GM12878 (cell line): ENCODE measurements at regions not wholly inside any gene's neighbourhood (a gene's known extent, or its start where the extent isn't known, plus 50 kb on each side); places are given as distances from the start of the nearest gene placed in this dataset.
"Not testable (repeated sequence)": the region's sequence is repeated elsewhere in the genome, so short reads cannot be mapped to it uniquely, and the experiment has no call there.

Source experiments
- ATAC-seq: fragments of 200-7000 bp; cut with Tn5 transposase; 3 replicates; pipeline ENCODE4 v1.9.1; 2020; ENCODE audit warnings: mild to moderate bottlenecking, moderate library complexity
- BruUV-seq: library from RNA; stranded (reverse); fragments of 400-500 nt; replicated peaks from 2 replicates; lab custom pipeline; 2021; lab: Mats Ljungman, UMichigan
- CTCF ChIA-PET: fragments of 300-600 bp; sonication (Branson Sonifier 250); formaldehyde crosslinking; extraction: SDS; loops from one replicate; lab custom pipeline; 2021; ENCODE audit warnings: inconsistent platforms; lab: Yijun Ruan, JAX
- POLR2A ChIA-PET: fragments of 350-600 bp; formaldehyde crosslinking; extraction: SDS; loops from one replicate; lab custom pipeline; 2021; ENCODE audit warnings: inconsistent platforms; lab: Charles Lee
- RAD21 ChIA-PET: fragments of 300-600 bp; sonication (Branson Sonifier 250); formaldehyde crosslinking; loops from one replicate; lab custom pipeline; 2023; ENCODE audit warnings: antibody characterized with exemption; ENCODE audit not compliant: unreplicated experiment; lab: Charles Lee
- SMC1A ChIA-PET: fragments of 300-600 bp; sonication (Branson Sonifier 250); formaldehyde crosslinking; loops from one replicate; lab custom pipeline; 2023; ENCODE audit not compliant: unreplicated experiment, uncharacterized antibody; lab: Charles Lee
- DNase-seq: peaks from one replicate; pipeline ENCODE4 v3.0.0-alpha.2; 2011; ENCODE audit warnings: low read depth, low spot score
- FAIRE-seq: peaks from 3 replicates; lab custom pipeline; 2011; peaks lifted over from hg19 to GRCh38; lab: Jason Lieb, UNC
- H2AFZ ChIP-seq: 2 replicates; pipeline ENCODE4 v1.6.0; 2011; ENCODE audit warnings: low read depth, low read length, control low read depth; ENCODE audit not compliant: control insufficient read depth
- H3K27ac ChIP-seq: 2 replicates; pipeline ENCODE4 v1.5.1; 2011; ENCODE audit warnings: control low read depth; ENCODE audit not compliant: control insufficient read depth, insufficient read depth
- H3K27me3 ChIP-seq, 2 experiments: replicated peaks in 1 of 2; 2 replicates each; pipeline versions ENCODE4 v1.6.0 to v1.6.1; 2011; ENCODE audit warnings: low read length in 1 of 2; ENCODE audit not compliant: control insufficient read depth in 2 of 2, insufficient read depth in 2 of 2
- H3K36me3 ChIP-seq, 2 experiments: 2 replicates each; pipeline ENCODE4 v1.5.1; 2011; ENCODE audit warnings: low read length in 1 of 2; ENCODE audit not compliant: control insufficient read depth in 2 of 2, insufficient read depth in 2 of 2
- H3K4me1 ChIP-seq: 2 replicates; pipeline ENCODE4 v1.6.1; 2011; ENCODE audit warnings: mild to moderate bottlenecking, low read length, moderate library complexity, mixed read lengths; ENCODE audit not compliant: control insufficient read depth, insufficient read depth
- H3K4me2 ChIP-seq: 2 replicates; pipeline ENCODE4 v1.6.0; 2011; ENCODE audit warnings: control low read depth; ENCODE audit not compliant: control insufficient read depth, insufficient read depth
- H3K4me3 ChIP-seq: fragments of 200-600 bp; sonication (generic); 2 replicates; pipeline ENCODE4 v1.5.1; 2016
- H3K79me2 ChIP-seq: 2 replicates; pipeline ENCODE4 v1.6.0; 2011; ENCODE audit warnings: low read length; ENCODE audit not compliant: control insufficient read depth, insufficient read depth
- H3K9ac ChIP-seq: 2 replicates; pipeline ENCODE4 v1.8.0; 2011; ENCODE audit warnings: low read length, control low read depth, mixed read lengths; ENCODE audit not compliant: control insufficient read depth, insufficient read depth
- H3K9me3 ChIP-seq: replicated peaks from 3 replicates; pipeline ENCODE4 v1.5.1; 2011; ENCODE audit warnings: mild to moderate bottlenecking, low read length; ENCODE audit not compliant: control insufficient read depth, insufficient read depth
- H4K20me1 ChIP-seq: 2 replicates; pipeline ENCODE4 v1.6.0; 2011; ENCODE audit not compliant: control insufficient read depth, insufficient read depth
- NR2F1 ChIP-seq: fragments of 450-650 bp; conservative IDR thresholded peaks from 2 replicates; pipeline ENCODE4 v1.6.1; 2017; ENCODE audit warnings: mild to moderate bottlenecking
- WGBS: methylation state at CpG from one replicate; pipeline ENCODE4 v1.1.6; 2016; ENCODE audit warnings: low lambda C conversion rate; ENCODE audit not compliant: insufficient replicate concordance, insufficient coverage; ENCODE audit errors: missing lambda C conversion rate; 5-methylcytosine and 5-hydroxymethylcytosine counted together
- in situ Hi-C: fragments of 300-500 bp; cut with MboI; formaldehyde crosslinking; loops from 9 replicates; pipeline ENCODE4 v1.14.3; 2018; ENCODE audit warnings: mixed read lengths
- intact Hi-C: fragments of 100-400 bp; cut with micrococcal nuclease; formaldehyde crosslinking; loops from one replicate; pipeline ENCODE4 v1.14.2; 2022; ENCODE audit not compliant: unreplicated experiment
- TF ChIP-seq, protein P1 (sequence below): fragments of 450-650 bp; IDR thresholded peaks from 2 replicates; pipeline ENCODE4 v1.6.1; 2016; ENCODE audit warnings: mild to moderate bottlenecking, moderate library complexity, borderline replicate concordance
- TF ChIP-seq, protein P2 (sequence below): fragments of 150-350 bp; IDR thresholded peaks from 2 replicates; pipeline ENCODE4 v1.6.1; 2014; ENCODE audit warnings: mild to moderate bottlenecking, low read depth, low read length

DNA sequence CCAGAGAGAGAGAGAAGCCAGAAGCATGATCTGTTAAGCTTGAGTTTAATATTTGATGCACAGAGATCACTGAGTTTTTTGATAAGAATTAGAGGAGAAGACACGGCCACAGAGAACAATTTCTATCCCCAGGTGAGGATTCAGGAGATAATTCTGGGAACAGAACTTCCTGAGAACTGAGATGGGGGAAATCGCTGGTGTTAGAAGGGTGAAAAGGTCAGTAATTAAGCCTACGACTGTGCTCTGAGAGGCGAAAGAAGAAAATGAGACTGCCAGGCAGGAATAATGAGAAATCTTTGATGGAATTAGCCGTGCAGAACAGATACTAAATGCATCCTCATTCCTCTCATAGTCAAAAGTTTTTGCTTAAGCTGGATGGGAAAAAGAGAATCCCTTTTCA, 61.9 kb upstream of the EEF2KMT start:
- TSS peak; percentile 96 for BruUV-seq
- ChIA-PET POLR2A (interaction anchor here (1.2 kb wide), 1 partner anchor 61 kb away, joined by 3 read pairs; no protein-coding TSS in a partner anchor), SMC1A (interaction anchor here (1.0 kb wide), 1 partner anchor 47 kb away, joined by 4 read pairs; no protein-coding TSS in a partner anchor), RAD21 (interaction anchor here (1.3 kb wide), 1 partner anchor 46 kb away, joined by 3 read pairs; no protein-coding TSS in a partner anchor)
- DNase-seq, H3K79me2 ChIP-seq, FAIRE-seq, ATAC-seq, H3K9me3 ChIP-seq, H2AFZ ChIP-seq, CTCF ChIA-PET, in situ Hi-C loops, H3K36me3 ChIP-seq, H3K27me3 ChIP-seq, H4K20me1 ChIP-seq: not testable (repeated sequence)
- intact Hi-C loops, result loop anchor here (5.0 to 10.0 kb wide), 2 partner anchors 48 to 65 kb away; partner anchors contain the start of gene EEF2KMT
- H3K4me3 ChIP-seq, result peak overlapping the region; percentile 48
- H3K4me1 ChIP-seq, result peaks cover 32% of the 10 kb centered on the region
- peak overlapping the region; percentile 68 for H3K27ac ChIP-seq
- peak overlapping the region; percentile 38 for H3K9ac ChIP-seq
- peak overlapping the region; percentile 70 for H3K4me2 ChIP-seq
- WGBS, result 32% methylated on average over 5 of the region's 5 CpGs
- TF ChIP-seq NR2F1, result peak; percentile 52

DNA sequence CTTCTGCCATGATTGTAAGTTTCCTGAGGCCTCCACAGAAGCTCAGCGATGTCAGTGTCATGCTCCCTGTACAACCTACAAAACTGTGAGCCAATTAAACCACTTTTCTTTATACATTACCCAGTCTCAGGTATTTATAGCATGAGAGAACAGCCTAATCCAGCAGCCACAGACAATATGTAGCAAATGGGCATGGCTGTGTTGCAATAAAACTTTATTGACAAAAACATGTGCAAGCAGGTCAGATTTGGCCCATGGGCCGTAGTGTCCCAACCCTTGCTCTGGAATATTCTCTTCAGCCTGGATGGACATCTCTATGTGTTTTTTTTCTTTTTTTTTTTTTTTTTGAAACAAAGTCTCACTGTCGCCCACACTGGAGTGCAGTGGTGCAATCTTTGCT, 60.9 kb upstream of the EEF2KMT start:
- Histone ChIP-seq H3K9ac (no peak overlapping the region), H3K36me3 (no peaks in the 10 kb centered on the region), H3K27me3 (no peaks in the 10 kb centered on the region), H3K4me3 (no peak overlapping the region), H3K4me1 (peaks cover 32% of the 10 kb centered on the region), H4K20me1 (no peaks in the 10 kb centered on the region), H2AFZ (no peak overlapping the region; the same call in 1 of the 2 replicates), H3K79me2 (no peaks in the 10 kb centered on the region), H3K9me3 (no peaks in the 10 kb centered on the region; the same call in 1 of the 3 replicates), H3K27ac (0 out of 2 replicates have a peak overlapping the region, but pooled peaks have one; percentile 27), H3K4me2 (no peak overlapping the region)
- BruUV-seq, result no TSS peak
- no peak for FAIRE-seq
- ChIA-PET POLR2A (interaction anchor here (0.6 kb wide), 1 partner anchor 34 kb away, joined by 3 read pairs; no protein-coding TSS in a partner anchor), RAD21 (no interaction called here), SMC1A (no interaction called here), CTCF (interaction anchor here (1.0 kb wide), 1 partner anchor 60 kb away, joined by 3 read pairs; no protein-coding TSS in a partner anchor)
- no peak for ATAC-seq
- WGBS, result 51% methylated on average over 3 of the region's 3 CpGs
- TF ChIP-seq, protein P1, sequence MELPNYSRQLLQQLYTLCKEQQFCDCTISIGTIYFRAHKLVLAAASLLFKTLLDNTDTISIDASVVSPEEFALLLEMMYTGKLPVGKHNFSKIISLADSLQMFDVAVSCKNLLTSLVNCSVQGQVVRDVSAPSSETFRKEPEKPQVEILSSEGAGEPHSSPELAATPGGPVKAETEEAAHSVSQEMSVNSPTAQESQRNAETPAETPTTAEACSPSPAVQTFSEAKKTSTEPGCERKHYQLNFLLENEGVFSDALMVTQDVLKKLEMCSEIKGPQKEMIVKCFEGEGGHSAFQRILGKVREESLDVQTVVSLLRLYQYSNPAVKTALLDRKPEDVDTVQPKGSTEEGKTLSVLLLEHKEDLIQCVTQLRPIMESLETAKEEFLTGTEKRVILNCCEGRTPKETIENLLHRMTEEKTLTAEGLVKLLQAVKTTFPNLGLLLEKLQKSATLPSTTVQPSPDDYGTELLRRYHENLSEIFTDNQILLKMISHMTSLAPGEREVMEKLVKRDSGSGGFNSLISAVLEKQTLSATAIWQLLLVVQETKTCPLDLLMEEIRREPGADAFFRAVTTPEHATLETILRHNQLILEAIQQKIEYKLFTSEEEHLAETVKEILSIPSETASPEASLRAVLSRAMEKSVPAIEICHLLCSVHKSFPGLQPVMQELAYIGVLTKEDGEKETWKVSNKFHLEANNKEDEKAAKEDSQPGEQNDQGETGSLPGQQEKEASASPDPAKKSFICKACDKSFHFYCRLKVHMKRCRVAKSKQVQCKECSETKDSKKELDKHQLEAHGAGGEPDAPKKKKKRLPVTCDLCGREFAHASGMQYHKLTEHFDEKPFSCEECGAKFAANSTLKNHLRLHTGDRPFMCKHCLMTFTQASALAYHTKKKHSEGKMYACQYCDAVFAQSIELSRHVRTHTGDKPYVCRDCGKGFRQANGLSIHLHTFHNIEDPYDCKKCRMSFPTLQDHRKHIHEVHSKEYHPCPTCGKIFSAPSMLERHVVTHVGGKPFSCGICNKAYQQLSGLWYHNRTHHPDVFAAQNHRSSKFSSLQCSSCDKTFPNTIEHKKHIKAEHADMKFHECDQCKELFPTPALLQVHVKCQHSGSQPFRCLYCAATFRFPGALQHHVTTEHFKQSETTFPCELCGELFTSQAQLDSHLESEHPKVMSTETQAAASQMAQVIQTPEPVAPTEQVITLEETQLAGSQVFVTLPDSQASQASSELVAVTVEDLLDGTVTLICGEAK, result peak; percentile 90
- TF ChIP-seq, protein P2, sequence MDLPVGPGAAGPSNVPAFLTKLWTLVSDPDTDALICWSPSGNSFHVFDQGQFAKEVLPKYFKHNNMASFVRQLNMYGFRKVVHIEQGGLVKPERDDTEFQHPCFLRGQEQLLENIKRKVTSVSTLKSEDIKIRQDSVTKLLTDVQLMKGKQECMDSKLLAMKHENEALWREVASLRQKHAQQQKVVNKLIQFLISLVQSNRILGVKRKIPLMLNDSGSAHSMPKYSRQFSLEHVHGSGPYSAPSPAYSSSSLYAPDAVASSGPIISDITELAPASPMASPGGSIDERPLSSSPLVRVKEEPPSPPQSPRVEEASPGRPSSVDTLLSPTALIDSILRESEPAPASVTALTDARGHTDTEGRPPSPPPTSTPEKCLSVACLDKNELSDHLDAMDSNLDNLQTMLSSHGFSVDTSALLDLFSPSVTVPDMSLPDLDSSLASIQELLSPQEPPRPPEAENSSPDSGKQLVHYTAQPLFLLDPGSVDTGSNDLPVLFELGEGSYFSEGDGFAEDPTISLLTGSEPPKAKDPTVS, result no peak
- intact Hi-C loops (loop anchor here (5.0 to 10.0 kb wide), 2 partner anchors 49 to 64 kb away; partner anchors contain the start of gene EEF2KMT), in situ Hi-C loops (no loop called here)
- no peak for DNase-seq
